ENCODE measurements at regions not wholly inside any gene's neighbourhood (a gene's known extent, or its start where the extent isn't known, plus 50 kb on each side); places are given as distances from the start of the nearest gene placed in this dataset.

DNA sequence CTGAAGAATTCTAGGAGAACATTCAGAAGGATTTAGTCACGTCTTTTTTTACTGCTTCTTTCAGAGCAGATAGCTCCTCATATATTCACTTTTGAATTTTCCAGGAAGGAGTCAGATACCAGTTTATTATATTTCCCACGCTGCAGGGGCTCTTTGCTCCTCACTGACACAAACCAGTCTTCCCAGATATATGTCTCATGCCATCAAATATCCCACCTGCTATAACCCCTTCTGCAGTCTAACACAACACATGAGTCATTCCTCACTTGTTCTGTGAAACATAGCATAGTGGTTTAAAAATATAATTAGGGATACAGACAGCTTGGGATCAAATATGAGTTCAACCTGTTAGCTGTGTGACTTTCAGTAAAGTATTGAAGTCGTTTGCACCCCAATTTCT, 251.7 kb upstream of the DPYD start:
- H3K27me3 ChIP-seq (ENCODE audit: control insufficient read depth in 2 of 2, insufficient read depth in 2 of 2, low read length in 2 of 2), result no peaks in the 10 kb centered on the region
- H2AFZ ChIP-seq (ENCODE audit: insufficient read depth, low read depth, low read length, poor library complexity, severe bottlenecking), result no peak overlapping the region
- TF ChIP-seq, protein P1, sequence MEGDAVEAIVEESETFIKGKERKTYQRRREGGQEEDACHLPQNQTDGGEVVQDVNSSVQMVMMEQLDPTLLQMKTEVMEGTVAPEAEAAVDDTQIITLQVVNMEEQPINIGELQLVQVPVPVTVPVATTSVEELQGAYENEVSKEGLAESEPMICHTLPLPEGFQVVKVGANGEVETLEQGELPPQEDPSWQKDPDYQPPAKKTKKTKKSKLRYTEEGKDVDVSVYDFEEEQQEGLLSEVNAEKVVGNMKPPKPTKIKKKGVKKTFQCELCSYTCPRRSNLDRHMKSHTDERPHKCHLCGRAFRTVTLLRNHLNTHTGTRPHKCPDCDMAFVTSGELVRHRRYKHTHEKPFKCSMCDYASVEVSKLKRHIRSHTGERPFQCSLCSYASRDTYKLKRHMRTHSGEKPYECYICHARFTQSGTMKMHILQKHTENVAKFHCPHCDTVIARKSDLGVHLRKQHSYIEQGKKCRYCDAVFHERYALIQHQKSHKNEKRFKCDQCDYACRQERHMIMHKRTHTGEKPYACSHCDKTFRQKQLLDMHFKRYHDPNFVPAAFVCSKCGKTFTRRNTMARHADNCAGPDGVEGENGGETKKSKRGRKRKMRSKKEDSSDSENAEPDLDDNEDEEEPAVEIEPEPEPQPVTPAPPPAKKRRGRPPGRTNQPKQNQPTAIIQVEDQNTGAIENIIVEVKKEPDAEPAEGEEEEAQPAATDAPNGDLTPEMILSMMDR (IDR thresholded peaks at IDR 0.05), result no peak
- peaks cover 3% of the 10 kb centered on the region for H3K4me1 Mint-ChIP-seq
- H3K4me3 ChIP-seq (replicated peaks in 1 of 3; ENCODE audit: low read depth in 2 of 3, low read length in 3 of 3), result no peak overlapping the region
- no peak overlapping the region for H3K9ac ChIP-seq (ENCODE audit: insufficient read depth, low read length, poor library complexity, severe bottlenecking)
- H3K36me3 ChIP-seq (replicated peaks in 1 of 2; ENCODE audit: control insufficient read depth in 1 of 2, insufficient read depth in 2 of 2, low read length in 2 of 2), result no peaks in the 10 kb centered on the region
- H4K20me1 ChIP-seq (ENCODE audit: insufficient read depth, low read length), result no peaks in the 10 kb centered on the region
- WGBS (ENCODE audit: insufficient coverage), result 71% methylated on average over 1 of the region's 3 CpGs
- H3K9me3 ChIP-seq (replicated peaks in 1 of 2; ENCODE audit: control insufficient read depth in 1 of 2, insufficient read depth in 1 of 2, low read length in 2 of 2), result no peaks in the 10 kb centered on the region
- intact Hi-C loops (cut with micrococcal nuclease), result no loop called here
- no peak overlapping the region for H3K27ac ChIP-seq (ENCODE audit: low read depth in 1 of 2, low read length in 2 of 2)
- no peak overlapping the region for H3K27ac Mint-ChIP-seq
- DNase-seq, result no peak
- no peaks in the 10 kb centered on the region for H3K36me3 Mint-ChIP-seq
- no peak overlapping the region for H3K4me3 Mint-ChIP-seq
- no peaks in the 10 kb centered on the region for H3K79me2 ChIP-seq (ENCODE audit: insufficient read depth, low read length)
- H3K27me3 Mint-ChIP-seq (ENCODE audit: low read depth in 3 of 3), result peaks cover 0 to 4% (median 0%) of the 10 kb centered on the region in 3 donors
- no peaks in the 10 kb centered on the region for H3K4me1 ChIP-seq (ENCODE audit: control insufficient read depth in 1 of 2, insufficient read depth in 2 of 2, low read length in 2 of 2)
- H3K9me3 Mint-ChIP-seq, result peaks cover 0 to 3% (median 0%) of the 10 kb centered on the region in 7 donors
- no peak overlapping the region for H3K4me2 ChIP-seq (replicated peaks; ENCODE audit: extremely low read depth, low read length, poor library complexity, severe bottlenecking)

DNA sequence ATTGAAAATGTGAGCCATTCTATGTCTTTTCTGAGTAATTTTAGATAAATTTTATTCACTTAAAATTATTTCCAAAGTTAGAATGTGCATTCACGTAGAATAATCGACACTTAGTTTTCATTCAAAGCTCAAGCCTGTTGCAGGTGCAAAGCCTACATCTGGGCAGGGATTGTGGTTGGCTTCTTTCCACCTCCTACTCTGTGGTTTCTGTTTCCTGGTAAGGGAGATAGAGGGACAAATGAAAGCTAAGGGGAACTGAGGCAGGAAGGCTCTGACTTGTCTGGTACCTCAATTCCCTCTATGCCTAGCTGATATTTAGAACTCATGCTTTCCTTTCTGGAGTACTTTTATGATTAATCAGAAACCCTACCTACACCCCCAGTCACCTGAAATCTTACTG, 251.2 kb upstream of the DPYD start:
- DNase-seq, result no peak
- no peaks in the 10 kb centered on the region for H3K27me3 ChIP-seq (ENCODE audit: control insufficient read depth in 2 of 2, insufficient read depth in 2 of 2, low read length in 2 of 2)
- Mint-ChIP-seq H3K27ac (no peak overlapping the region), H3K4me1 (peaks cover 3% of the 10 kb centered on the region), H3K27me3 (ENCODE audit: low read depth in 3 of 3) (peaks cover 0 to 4% (median 0%) of the 10 kb centered on the region in 3 donors), H3K9me3 (peaks cover 0 to 3% (median 0%) of the 10 kb centered on the region in 7 donors), H3K36me3 (no peaks in the 10 kb centered on the region), H3K4me3 (no peak overlapping the region)
- no peaks in the 10 kb centered on the region for H4K20me1 ChIP-seq (ENCODE audit: insufficient read depth, low read length)
- H3K9me3 ChIP-seq (replicated peaks in 1 of 2; ENCODE audit: control insufficient read depth in 1 of 2, insufficient read depth in 1 of 2, low read length in 2 of 2), result no peaks in the 10 kb centered on the region
- intact Hi-C loops (cut with micrococcal nuclease), result no loop called here
- H3K4me2 ChIP-seq (replicated peaks; ENCODE audit: extremely low read depth, low read length, poor library complexity, severe bottlenecking), result no peak overlapping the region
- no peaks in the 10 kb centered on the region for H3K36me3 ChIP-seq (replicated peaks in 1 of 2; ENCODE audit: control insufficient read depth in 1 of 2, insufficient read depth in 2 of 2, low read length in 2 of 2)
- no peak overlapping the region for H3K27ac ChIP-seq (ENCODE audit: low read depth in 1 of 2, low read length in 2 of 2)
- H2AFZ ChIP-seq (ENCODE audit: insufficient read depth, low read depth, low read length, poor library complexity, severe bottlenecking), result no peak overlapping the region
- no peaks in the 10 kb centered on the region for H3K79me2 ChIP-seq (ENCODE audit: insufficient read depth, low read length)
- TF ChIP-seq, protein P1 (IDR thresholded peaks at IDR 0.05), result no peak
- H3K4me3 ChIP-seq (replicated peaks in 1 of 3; ENCODE audit: low read depth in 2 of 3, low read length in 3 of 3), result no peak overlapping the region
- no CpG with 5 or more reads among the region's 2 CpGs for WGBS (ENCODE audit: insufficient coverage)
- H3K9ac ChIP-seq (ENCODE audit: insufficient read depth, low read length, poor library complexity, severe bottlenecking), result no peak overlapping the region
- H3K4me1 ChIP-seq (ENCODE audit: control insufficient read depth in 1 of 2, insufficient read depth in 2 of 2, low read length in 2 of 2), result no peaks in the 10 kb centered on the region
